Transverse colon (tissue), 4 donors: ENCODE measurements at regions not wholly inside any gene's neighbourhood (a gene's known extent, or its start where the extent isn't known, plus 50 kb on each side); places are given as distances from the start of the nearest gene placed in this dataset.
"Not testable (repeated sequence)": the region's sequence is repeated elsewhere in the genome, so short reads cannot be mapped to it uniquely, and the experiment has no call there.

Experiments used
- EP300 ChIP-seq: sonication (generic); formaldehyde crosslinking; IDR thresholded peaks from one replicate; pipeline ENCODE4 v1.6.1; 2017; ENCODE audit warnings: antibody characterized with exemption, low read depth
- POLR2A ChIP-seq: fragments of 450-650 bp; IDR thresholded peaks from one replicate; pipeline ENCODE4 v1.6.1; 2016; ENCODE audit warnings: antibody characterized with exemption, mild to moderate bottlenecking, moderate library complexity
- POLR2AphosphoS5 ChIP-seq, 3 donors: sonication (generic); formaldehyde crosslinking; IDR thresholded peaks; one replicate each; pipeline ENCODE4 v1.6.1; 2016; ENCODE audit warnings: antibody characterized with exemption in 3 of 3
- TF ChIP-seq, protein P1 (sequence below), 5 experiments: fragments of 200-600 bp in 3 of 5; fragments of 450-650 bp in 2 of 5; sonication (generic) in 3 of 5; IDR thresholded peaks; 1 replicate in 2 of 5; 2 replicates in 3 of 5; pipeline ENCODE4 v1.5.1; 2016 to 2017; ENCODE audit warnings: antibody characterized with exemption in 5 of 5, inconsistent platforms in 3 of 5, mild to moderate bottlenecking in 2 of 5, moderate library complexity in 1 of 5

- TF ChIP-seq EP300; POLR2A; POLR2AphosphoS5 (IDR thresholded peaks at IDR 0.05): not testable (repeated sequence)
- TF ChIP-seq, protein P1, sequence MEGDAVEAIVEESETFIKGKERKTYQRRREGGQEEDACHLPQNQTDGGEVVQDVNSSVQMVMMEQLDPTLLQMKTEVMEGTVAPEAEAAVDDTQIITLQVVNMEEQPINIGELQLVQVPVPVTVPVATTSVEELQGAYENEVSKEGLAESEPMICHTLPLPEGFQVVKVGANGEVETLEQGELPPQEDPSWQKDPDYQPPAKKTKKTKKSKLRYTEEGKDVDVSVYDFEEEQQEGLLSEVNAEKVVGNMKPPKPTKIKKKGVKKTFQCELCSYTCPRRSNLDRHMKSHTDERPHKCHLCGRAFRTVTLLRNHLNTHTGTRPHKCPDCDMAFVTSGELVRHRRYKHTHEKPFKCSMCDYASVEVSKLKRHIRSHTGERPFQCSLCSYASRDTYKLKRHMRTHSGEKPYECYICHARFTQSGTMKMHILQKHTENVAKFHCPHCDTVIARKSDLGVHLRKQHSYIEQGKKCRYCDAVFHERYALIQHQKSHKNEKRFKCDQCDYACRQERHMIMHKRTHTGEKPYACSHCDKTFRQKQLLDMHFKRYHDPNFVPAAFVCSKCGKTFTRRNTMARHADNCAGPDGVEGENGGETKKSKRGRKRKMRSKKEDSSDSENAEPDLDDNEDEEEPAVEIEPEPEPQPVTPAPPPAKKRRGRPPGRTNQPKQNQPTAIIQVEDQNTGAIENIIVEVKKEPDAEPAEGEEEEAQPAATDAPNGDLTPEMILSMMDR (IDR thresholded peaks at IDR 0.05), result not testable (repeated sequence)
Observed at GRCh38 chr1:146794236-146794635, 143.9 kb upstream of the NBPF12 start.
